IMR-90 (cell line): ENCODE measurements at regions not wholly inside any gene's neighbourhood (a gene's known extent, or its start where the extent isn't known, plus 50 kb on each side); places are given as distances from the start of the nearest gene placed in this dataset.

Source experiments
- ATAC-seq: fragments of 200-7000 bp; cut with Tn5 transposase; 2 replicates; pipeline ENCODE4 v1.9.1; 2020; ENCODE audit warnings: low read depth, mild to moderate bottlenecking, moderate library complexity
- BruUV-seq: library from RNA; stranded (reverse); fragments of 400-500 nt; replicated peaks from 2 replicates; lab custom pipeline; 2021; lab: Mats Ljungman, UMichigan
- CTCF ChIA-PET: fragments of 300-600 bp; formaldehyde crosslinking; extraction: SDS; loops from one replicate; lab custom pipeline; 2021; ENCODE audit warnings: antibody characterized with exemption; lab: Yijun Ruan, JAX
- POLR2A ChIA-PET: fragments of 300-600 bp; sonication (Branson Sonifier 250); formaldehyde crosslinking; loops from one replicate; lab custom pipeline; 2022; ENCODE audit warnings: antibody characterized with exemption; ENCODE audit not compliant: unreplicated experiment; lab: Charles Lee
- DNase-seq: peaks from one replicate; pipeline ENCODE4 v3.0.0; 2013
- H2AFZ ChIP-seq: replicated peaks from 2 replicates; pipeline ENCODE3; 2013; ENCODE audit warnings: low read length, mild to moderate bottlenecking; ENCODE audit not compliant: poor library complexity
- H2AK5ac ChIP-seq: 2 replicates; pipeline ENCODE4 v1.6.1; 2013; ENCODE audit warnings: low read depth, low read length, inconsistent platforms
- H2AK9ac ChIP-seq: replicated peaks from 2 replicates; pipeline ENCODE3; 2013; ENCODE audit warnings: mild to moderate bottlenecking, low read depth, low read length, moderate library complexity; ENCODE audit not compliant: poor library complexity
- H2BK120ac ChIP-seq: 2 replicates; pipeline ENCODE4 v1.6.1; 2013; ENCODE audit warnings: low read depth, low read length, inconsistent platforms
- H2BK15ac ChIP-seq: 3 replicates; pipeline ENCODE4 v1.6.1; 2013; ENCODE audit warnings: low read depth, low read length, inconsistent platforms
- H2BK20ac ChIP-seq: 2 replicates; pipeline ENCODE4 v1.6.1; 2013; ENCODE audit warnings: low read depth, mild to moderate bottlenecking, inconsistent platforms, low read length, moderate library complexity
- H2BK5ac ChIP-seq: 2 replicates; pipeline ENCODE4 v1.6.1; 2013; ENCODE audit warnings: mild to moderate bottlenecking, low read depth, low read length, inconsistent platforms; ENCODE audit not compliant: poor library complexity, severe bottlenecking
- H3K14ac ChIP-seq: replicated peaks from 2 replicates; pipeline ENCODE4 v1.6.1; 2013; ENCODE audit warnings: low read depth, low read length, inconsistent platforms
- H3K18ac ChIP-seq: 2 replicates; pipeline ENCODE4 v1.6.1; 2013; ENCODE audit warnings: low read depth, low read length, control low read depth
- H3K23ac ChIP-seq: 2 replicates; pipeline ENCODE4 v1.6.1; 2013; ENCODE audit warnings: low read depth, low read length, inconsistent platforms
- H3K27ac ChIP-seq: 2 replicates; pipeline ENCODE4 v1.5.1; 2013; ENCODE audit warnings: mild to moderate bottlenecking, control low read depth, low read length; ENCODE audit not compliant: insufficient read depth
- H3K27me3 ChIP-seq: 2 replicates; pipeline ENCODE4 v1.6.1; 2013; ENCODE audit warnings: low read length; ENCODE audit not compliant: control insufficient read depth, insufficient read depth
- H3K36me3 ChIP-seq: 2 replicates; pipeline ENCODE4 v1.6.1; 2013; ENCODE audit warnings: low read length, mixed read lengths; ENCODE audit not compliant: control insufficient read depth, insufficient read depth
- H3K4ac ChIP-seq: 2 replicates; pipeline ENCODE4 v1.6.1; 2013; ENCODE audit warnings: low read depth, low read length, inconsistent platforms
- H3K4me1 ChIP-seq: 2 replicates; pipeline ENCODE4 v1.6.1; 2013; ENCODE audit warnings: low read length, mixed read lengths; ENCODE audit not compliant: control insufficient read depth, insufficient read depth
- H3K4me2 ChIP-seq: 2 replicates; pipeline ENCODE4 v1.6.1; 2013; ENCODE audit warnings: low read depth, mild to moderate bottlenecking, control low read depth, low read length, moderate library complexity
- H3K4me3 ChIP-seq: 2 replicates; pipeline ENCODE4 v1.5.1; 2013; ENCODE audit warnings: low read depth, mild to moderate bottlenecking, control low read depth, low read length, moderate library complexity; ENCODE audit not compliant: insufficient read depth
- H3K56ac ChIP-seq: 2 replicates; pipeline ENCODE4 v1.6.1; 2013; ENCODE audit warnings: low read length, inconsistent platforms; ENCODE audit not compliant: insufficient read depth; ENCODE audit errors: extremely low read depth
- H3K79me1 ChIP-seq, 2 experiments: 2 replicates each; pipeline ENCODE4 v1.6.1; 2013; ENCODE audit warnings: low read length in 2 of 2, inconsistent platforms in 1 of 2, low read depth in 1 of 2
- H3K9ac ChIP-seq: 2 replicates; pipeline ENCODE4 v1.6.1; 2013; ENCODE audit warnings: low read depth, low read length, control low read depth
- H3K9me1 ChIP-seq: 2 replicates; pipeline ENCODE4 v1.6.1; 2013; ENCODE audit warnings: low read length, inconsistent platforms; ENCODE audit not compliant: insufficient read depth
- H3K9me3 ChIP-seq: 2 replicates; pipeline ENCODE4 v1.6.1; 2013; ENCODE audit warnings: low read length; ENCODE audit not compliant: control insufficient read depth, insufficient read depth
- H4K20me1 ChIP-seq: 2 replicates; pipeline ENCODE4 v1.6.1; 2013; ENCODE audit warnings: low read length, inconsistent platforms; ENCODE audit not compliant: insufficient read depth
- H4K5ac ChIP-seq: 2 replicates; pipeline ENCODE4 v1.6.1; 2013; ENCODE audit warnings: mild to moderate bottlenecking, low read depth, low read length, control low read depth
- H4K8ac ChIP-seq, 2 experiments: 2 replicates each; pipeline ENCODE4 v1.6.1; 2013; ENCODE audit warnings: low read depth in 2 of 2, low read length in 2 of 2, control low read depth in 1 of 2, inconsistent platforms in 1 of 2
- H4K91ac ChIP-seq: 2 replicates; pipeline ENCODE4 v1.6.1; 2013; ENCODE audit warnings: low read depth, low read length, inconsistent platforms; ENCODE audit not compliant: insufficient read depth
- CEBPB ChIP-seq: IDR thresholded peaks from 2 replicates; pipeline ENCODE4 v1.6.1; 2012; ENCODE audit warnings: low read depth, low read length, improper control_type of control experiment
- ELK1 ChIP-seq: fragments of 150-350 bp; IDR thresholded peaks from 2 replicates; pipeline ENCODE4 v1.6.1; 2016; ENCODE audit warnings: low read depth, mild to moderate bottlenecking, low read length, moderate library complexity, borderline replicate concordance
- FOS ChIP-seq: fragments of 150-350 bp; IDR thresholded peaks from 2 replicates; pipeline ENCODE4 v1.6.1; 2016; ENCODE audit warnings: low read depth, low read length
- MAFK ChIP-seq: IDR thresholded peaks from 2 replicates; pipeline ENCODE4 v1.6.1; 2012; ENCODE audit warnings: low read depth, low read length, improper control_type of control experiment
- NFE2L2 ChIP-seq: fragments of 150-350 bp; IDR thresholded peaks from 2 replicates; pipeline ENCODE4 v1.6.1; 2016; ENCODE audit warnings: low read depth, mild to moderate bottlenecking, low read length
- RAD21 ChIP-seq: IDR thresholded peaks from 2 replicates; pipeline ENCODE4 v1.6.1; 2012; ENCODE audit warnings: low read length, improper control_type of control experiment
- USF2 ChIP-seq: fragments of 150-350 bp; IDR thresholded peaks from 2 replicates; pipeline ENCODE4 v1.6.1; 2017; ENCODE audit warnings: mild to moderate bottlenecking, antibody characterized with exemption, low read length, low read depth
- WGBS, 2 experiments: methylation state at CpG; one replicate each; pipeline versions ENCODE4 v1.1.5 to v1.1.7; 2013; ENCODE audit warnings: missing lambda C conversion rate in 2 of 2; ENCODE audit not compliant: insufficient read length in 1 of 2; ENCODE audit errors: extremely low coverage in 2 of 2; 5-methylcytosine and 5-hydroxymethylcytosine counted together
- dilution Hi-C: fragments of 300-500 bp; cut with HindIII; formaldehyde crosslinking; loops from one replicate; pipeline ENCODE4 v1.14.3; 2018; ENCODE audit warnings: low sequenced_read_pairs; ENCODE audit not compliant: unreplicated experiment
- in situ Hi-C: fragments of 300-500 bp; cut with MboI; formaldehyde crosslinking; loops from 3 replicates; pipeline ENCODE4 v1.14.3; 2019; ENCODE audit warnings: low sequenced_read_pairs, inconsistent platforms, mixed read lengths
- intact Hi-C: fragments of 100-400 bp; cut with micrococcal nuclease; formaldehyde crosslinking; loops from 2 replicates; pipeline ENCODE4 v1.10.0; 2022

GRCh38 chr2:220891405-220891804 is 680.7 kb downstream of the EPHA4 start:
- no CpG with 5 or more reads among the region's 1 CpG for WGBS, 2 experiments
- H3K79me1 ChIP-seq = no peaks in the 10 kb centered on the region
- H4K20me1 ChIP-seq = no peaks in the 10 kb centered on the region
- H3K18ac ChIP-seq = no peak overlapping the region
- H3K27me3 ChIP-seq = no peaks in the 10 kb centered on the region
- H3K4me1 ChIP-seq = no peaks in the 10 kb centered on the region
- ChIA-PET POLR2A (interaction anchor here (0.5 kb wide), 1 partner anchor 51 kb away, joined by 4 read pairs; no protein-coding TSS in a partner anchor), CTCF (interaction anchor here (1.4 kb wide), 1 partner anchor 16 kb away, joined by 4 read pairs; no protein-coding TSS in a partner anchor)
- H3K36me3 ChIP-seq = no peaks in the 10 kb centered on the region
- no peak overlapping the region for H3K4me2 ChIP-seq
- H3K4ac ChIP-seq = no peak overlapping the region
- BruUV-seq = no TSS peak
- H2AK5ac ChIP-seq = no peak overlapping the region
- no peak overlapping the region for H3K9ac ChIP-seq
- peak overlapping the region; percentile 61 for H2AFZ ChIP-seq
- H3K23ac ChIP-seq = no peak overlapping the region
- no peak overlapping the region for H4K5ac ChIP-seq
- no peak overlapping the region for H2BK20ac ChIP-seq
- peak; percentile 84 for ATAC-seq
- H2BK5ac ChIP-seq = no peak overlapping the region
- no peaks in the 10 kb centered on the region for H3K9me3 ChIP-seq
- H2BK120ac ChIP-seq = no peak overlapping the region
- in situ Hi-C loops (no loop called here), intact Hi-C loops (no loop called here), dilution Hi-C loops (no loop called here)
- H2BK15ac ChIP-seq = no peak overlapping the region
- no peak overlapping the region for H4K8ac ChIP-seq
- no peak overlapping the region for H3K4me3 ChIP-seq
- no peak overlapping the region for H2AK9ac ChIP-seq
- peaks cover 2% of the 10 kb centered on the region; the same call in 1 of the 2 replicates for H3K9me1 ChIP-seq
- 0 out of 2 replicates have a peak, but pooled peaks have one; percentile 6 for TF ChIP-seq FOS
- peak; percentile 53; the same call in 1 of the 2 replicates for TF ChIP-seq CEBPB
- no peak for TF ChIP-seq NFE2L2
- no peak for TF ChIP-seq USF2
- TF ChIP-seq ELK1 = no peak
- TF ChIP-seq RAD21 = 0 out of 2 replicates have a peak, but pooled peaks have one; percentile 17
- peak; percentile 22; the same call in 1 of the 2 replicates for TF ChIP-seq MAFK
- H4K91ac ChIP-seq = no peak overlapping the region
- no peak overlapping the region for H3K56ac ChIP-seq
- peak; percentile 91 for DNase-seq
- no peak overlapping the region for H3K14ac ChIP-seq
- no peak overlapping the region for H3K27ac ChIP-seq
